GM12878 (cell line): ENCODE measurements at regions not wholly inside any gene's neighbourhood (a gene's known extent, or its start where the extent isn't known, plus 50 kb on each side); places are given as distances from the start of the nearest gene placed in this dataset.

Experiments used
- ATAC-seq: fragments of 200-7000 bp; cut with Tn5 transposase; 3 replicates; pipeline ENCODE4 v1.9.1; 2020; ENCODE audit warnings: mild to moderate bottlenecking, moderate library complexity
- BruUV-seq: library from RNA; stranded (reverse); fragments of 400-500 nt; replicated peaks from 2 replicates; lab custom pipeline; 2021; lab: Mats Ljungman, UMichigan
- CTCF ChIA-PET: fragments of 300-600 bp; sonication (Branson Sonifier 250); formaldehyde crosslinking; extraction: SDS; loops from one replicate; lab custom pipeline; 2021; ENCODE audit warnings: inconsistent platforms; lab: Yijun Ruan, JAX
- POLR2A ChIA-PET: fragments of 350-600 bp; formaldehyde crosslinking; extraction: SDS; loops from one replicate; lab custom pipeline; 2021; ENCODE audit warnings: inconsistent platforms; lab: Charles Lee
- RAD21 ChIA-PET: fragments of 300-600 bp; sonication (Branson Sonifier 250); formaldehyde crosslinking; loops from one replicate; lab custom pipeline; 2023; ENCODE audit warnings: antibody characterized with exemption; ENCODE audit not compliant: unreplicated experiment; lab: Charles Lee
- SMC1A ChIA-PET: fragments of 300-600 bp; sonication (Branson Sonifier 250); formaldehyde crosslinking; loops from one replicate; lab custom pipeline; 2023; ENCODE audit not compliant: unreplicated experiment, uncharacterized antibody; lab: Charles Lee
- DNase-seq: peaks from one replicate; pipeline ENCODE4 v3.0.0-alpha.2; 2011; ENCODE audit warnings: low read depth, low spot score
- FAIRE-seq: peaks from 3 replicates; lab custom pipeline; 2011; peaks lifted over from hg19 to GRCh38; lab: Jason Lieb, UNC
- H2AFZ ChIP-seq: 2 replicates; pipeline ENCODE4 v1.6.0; 2011; ENCODE audit warnings: low read depth, low read length, control low read depth; ENCODE audit not compliant: control insufficient read depth
- H3K27ac ChIP-seq: 2 replicates; pipeline ENCODE4 v1.5.1; 2011; ENCODE audit warnings: control low read depth; ENCODE audit not compliant: control insufficient read depth, insufficient read depth
- H3K27me3 ChIP-seq, 2 experiments: replicated peaks in 1 of 2; 2 replicates each; pipeline versions ENCODE4 v1.6.0 to v1.6.1; 2011; ENCODE audit warnings: low read length in 1 of 2; ENCODE audit not compliant: control insufficient read depth in 2 of 2, insufficient read depth in 2 of 2
- H3K36me3 ChIP-seq, 2 experiments: 2 replicates each; pipeline ENCODE4 v1.5.1; 2011; ENCODE audit warnings: low read length in 1 of 2; ENCODE audit not compliant: control insufficient read depth in 2 of 2, insufficient read depth in 2 of 2
- H3K4me1 ChIP-seq: 2 replicates; pipeline ENCODE4 v1.6.1; 2011; ENCODE audit warnings: mild to moderate bottlenecking, low read length, moderate library complexity, mixed read lengths; ENCODE audit not compliant: control insufficient read depth, insufficient read depth
- H3K4me2 ChIP-seq: 2 replicates; pipeline ENCODE4 v1.6.0; 2011; ENCODE audit warnings: control low read depth; ENCODE audit not compliant: control insufficient read depth, insufficient read depth
- H3K4me3 ChIP-seq: fragments of 200-600 bp; sonication (generic); 2 replicates; pipeline ENCODE4 v1.5.1; 2016
- H3K79me2 ChIP-seq: 2 replicates; pipeline ENCODE4 v1.6.0; 2011; ENCODE audit warnings: low read length; ENCODE audit not compliant: control insufficient read depth, insufficient read depth
- H3K9ac ChIP-seq: 2 replicates; pipeline ENCODE4 v1.8.0; 2011; ENCODE audit warnings: low read length, control low read depth, mixed read lengths; ENCODE audit not compliant: control insufficient read depth, insufficient read depth
- H3K9me3 ChIP-seq: replicated peaks from 3 replicates; pipeline ENCODE4 v1.5.1; 2011; ENCODE audit warnings: mild to moderate bottlenecking, low read length; ENCODE audit not compliant: control insufficient read depth, insufficient read depth
- H4K20me1 ChIP-seq: 2 replicates; pipeline ENCODE4 v1.6.0; 2011; ENCODE audit not compliant: control insufficient read depth, insufficient read depth
- E2F4 ChIP-seq: IDR thresholded peaks from 2 replicates; pipeline ENCODE4 v1.6.1; 2012; ENCODE audit warnings: low read depth, low read length, improper control_type of control experiment
- NRF1 ChIP-seq: conservative IDR thresholded peaks from 2 replicates; pipeline ENCODE4 v1.6.1; 2011; ENCODE audit warnings: mild to moderate bottlenecking, low read depth, low read length, improper control_type of control experiment
- ZNF207 ChIP-seq: fragments of 450-650 bp; IDR thresholded peaks from 2 replicates; pipeline ENCODE4 v1.6.1; 2014; ENCODE audit warnings: antibody characterized with exemption, mild to moderate bottlenecking, borderline replicate concordance
- WGBS: methylation state at CpG from one replicate; pipeline ENCODE4 v1.1.6; 2016; ENCODE audit warnings: low lambda C conversion rate; ENCODE audit not compliant: insufficient replicate concordance, insufficient coverage; ENCODE audit errors: missing lambda C conversion rate; 5-methylcytosine and 5-hydroxymethylcytosine counted together
- in situ Hi-C: fragments of 300-500 bp; cut with MboI; formaldehyde crosslinking; loops from 9 replicates; pipeline ENCODE4 v1.14.3; 2018; ENCODE audit warnings: mixed read lengths
- intact Hi-C: fragments of 100-400 bp; cut with micrococcal nuclease; formaldehyde crosslinking; loops from one replicate; pipeline ENCODE4 v1.14.2; 2022; ENCODE audit not compliant: unreplicated experiment

- no peak for ATAC-seq
- no peaks in the 10 kb centered on the region for H3K9me3 ChIP-seq
- POLR2A ChIA-PET, result interaction anchor here (0.5 to 1.2 kb wide), 4 partner anchors 8 to 199 kb away, joined by 3 to 4 read pairs (median 4); no protein-coding TSS in a partner anchor
- H3K4me2 ChIP-seq, result no peak overlapping the region; the same call in 1 of the 2 replicates
- no peaks in the 10 kb centered on the region for H3K27me3 ChIP-seq
- TF ChIP-seq NRF1 (no peak), E2F4 (no peak), ZNF207 (no peak)
- RAD21 ChIA-PET, result interaction anchor here (0.6 to 1.3 kb wide), 2 partner anchors 8 to 31 kb away, joined by 6 read pairs; no protein-coding TSS in a partner anchor
- CTCF ChIA-PET, result interaction anchor here (0.8 to 5.1 kb wide), 4 partner anchors 7 to 49 kb away, joined by 3 to 47 read pairs (median 28); no protein-coding TSS in a partner anchor
- BruUV-seq, result no TSS peak
- no peak for DNase-seq
- no peak overlapping the region for H3K27ac ChIP-seq
- no peak for FAIRE-seq
- no peak overlapping the region for H3K4me3 ChIP-seq
- 86% methylated on average over 24 of the region's 24 CpGs for WGBS
- SMC1A ChIA-PET, result interaction anchor here (0.6 to 1.4 kb wide), 4 partner anchors 8 to 59 kb away, joined by 3 to 5 read pairs (median 3); no protein-coding TSS in a partner anchor
- no peaks in the 10 kb centered on the region; a peak in 2 of 4 replicates for H3K36me3 ChIP-seq
- peaks cover 25% of the 10 kb centered on the region for H3K4me1 ChIP-seq
- H4K20me1 ChIP-seq, result peaks cover 22% of the 10 kb centered on the region
- H3K9ac ChIP-seq, result no peak overlapping the region
- in situ Hi-C loops, result loop anchor here (25.0 kb wide), 1 partner anchor 949 kb away; the partner anchor contains the start of gene COTL1
- H3K79me2 ChIP-seq, result peaks cover 88% of the 10 kb centered on the region
- intact Hi-C loops, result no loop called here
- H2AFZ ChIP-seq, result no peak overlapping the region
These were observed 51.7 kb upstream of the GSE1 start for GRCh38 chr16:85561248-85562092.
